Tibial nerve (tissue), 4 donors: ENCODE measurements at regions not wholly inside any gene's neighbourhood (a gene's known extent, or its start where the extent isn't known, plus 50 kb on each side); places are given as distances from the start of the nearest gene placed in this dataset.
"Not testable (repeated sequence)": the region's sequence is repeated elsewhere in the genome, so short reads cannot be mapped to it uniquely, and the experiment has no call there.

Experiments used
- DNase-seq, 2 donors: peaks; one replicate each; pipeline ENCODE4 v3.0.0-alpha.2; 2019; ENCODE audit warnings: low spot score in 2 of 2
- H3K27ac ChIP-seq, 4 donors: fragments of 200-600 bp; sonication (generic) in 3 of 4; one replicate each; pipeline ENCODE4 v1.5.1; 2017 to 2019; ENCODE audit warnings: mild to moderate bottlenecking in 1 of 4
- H3K27me3 ChIP-seq, 2 donors: fragments of 200-600 bp; sonication (generic) in 1 of 2; one replicate each; pipeline versions ENCODE4 v1.5.1 to v1.6.0; 2017 to 2019
- H3K36me3 ChIP-seq, 3 donors: fragments of 200-600 bp; sonication (generic); one replicate each; pipeline ENCODE4 v1.5.1; 2018 to 2019
- H3K4me1 ChIP-seq, 4 donors: fragments of 200-600 bp; sonication (generic) in 3 of 4; one replicate each; pipeline ENCODE4 v1.5.1; 2017 to 2019
- H3K4me3 ChIP-seq, 4 donors: fragments of 200-600 bp; sonication (generic) in 3 of 4; one replicate each; pipeline ENCODE4 v1.5.1; 2017 to 2019; ENCODE audit warnings: mild to moderate bottlenecking in 1 of 4, moderate library complexity in 1 of 4
- H3K9me3 ChIP-seq, 4 donors: fragments of 200-600 bp; sonication (generic) in 3 of 4; one replicate each; pipeline ENCODE4 v1.5.1; 2017 to 2019
- WGBS, 2 donors: methylation state at CpG; one replicate each; pipeline ENCODE4 v1.1.5; 2018; 5-methylcytosine and 5-hydroxymethylcytosine counted together

DNA sequence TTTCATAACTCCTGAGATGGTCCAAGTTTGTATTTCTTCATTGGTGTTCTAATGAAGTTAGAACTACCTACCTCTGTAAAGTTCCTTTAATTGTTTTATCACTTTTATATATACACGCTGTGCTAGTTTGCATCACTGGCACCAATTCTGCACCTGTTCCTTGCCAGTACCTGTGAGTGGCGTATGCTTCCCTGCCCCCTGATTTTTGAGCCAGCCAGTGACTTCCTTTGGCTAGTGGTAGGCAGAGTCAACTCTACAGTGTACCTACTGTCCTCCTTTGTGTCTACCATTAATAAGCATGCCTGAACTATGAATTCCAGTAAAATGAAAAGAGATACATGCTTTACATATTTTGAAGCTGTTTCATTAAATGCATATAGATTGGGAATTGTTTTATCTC is 186.8 kb upstream of the SPATA31A3 start:
- not testable (repeated sequence) for H3K4me1 ChIP-seq, H3K36me3 ChIP-seq, H3K4me3 ChIP-seq, H3K27ac ChIP-seq, DNase-seq, H3K9me3 ChIP-seq, H3K27me3 ChIP-seq
- WGBS, 2 donors: 75 to 84% methylated on average over 2 of the region's 2 CpGs

DNA sequence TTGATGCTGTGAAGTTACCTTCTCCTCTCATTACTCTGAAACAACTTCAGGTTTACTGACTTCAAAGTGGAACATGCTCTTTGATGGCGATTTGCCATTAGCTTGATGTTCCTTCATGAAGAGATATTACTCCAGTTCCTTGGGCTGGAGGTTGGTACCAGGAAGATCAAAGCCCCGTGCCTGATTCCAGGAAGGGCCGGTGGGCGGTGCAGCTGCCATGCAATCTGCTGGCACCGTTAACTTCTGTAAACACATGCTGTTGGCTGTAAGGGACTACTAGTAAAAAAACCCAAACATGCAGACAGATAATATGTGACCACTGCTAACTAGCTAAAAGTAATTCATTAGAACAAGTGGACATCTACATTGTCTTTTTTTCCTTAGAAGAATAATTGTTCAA is 182.8 kb upstream of the SPATA31A3 start:
- not testable (repeated sequence) for H3K9me3 ChIP-seq, H3K36me3 ChIP-seq, DNase-seq, H3K27ac ChIP-seq, H3K4me1 ChIP-seq, H3K27me3 ChIP-seq, H3K4me3 ChIP-seq
- WGBS, 2 donors: 33 to 40% methylated on average over 1 of the region's 5 CpGs

DNA sequence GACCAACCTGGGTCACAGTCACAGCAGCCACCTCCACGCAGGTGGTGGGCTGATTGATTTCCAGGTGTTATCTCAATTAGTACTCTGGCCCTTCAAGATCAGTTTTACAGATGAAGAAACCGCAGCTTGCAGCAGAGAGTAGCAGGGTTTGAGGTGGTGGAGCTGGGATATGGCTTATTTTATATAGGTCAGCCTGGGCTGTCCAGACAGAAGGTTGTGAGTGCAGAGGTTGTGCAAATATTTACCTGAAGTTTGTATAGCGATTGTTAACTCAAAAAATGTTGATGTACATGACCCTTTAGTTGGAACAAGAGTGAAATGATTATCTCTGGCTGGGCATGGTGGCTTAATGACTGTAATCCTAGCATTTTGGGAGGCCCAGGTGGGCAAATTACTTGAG is 179.4 kb upstream of the SPATA31A3 start:
- not testable (repeated sequence) for H3K9me3 ChIP-seq, H3K27ac ChIP-seq, H3K27me3 ChIP-seq, H3K4me3 ChIP-seq, H3K4me1 ChIP-seq, H3K36me3 ChIP-seq, DNase-seq
- 86 to 88% methylated on average over 1 to 2 of the region's 3 CpGs for WGBS, 2 donors

DNA sequence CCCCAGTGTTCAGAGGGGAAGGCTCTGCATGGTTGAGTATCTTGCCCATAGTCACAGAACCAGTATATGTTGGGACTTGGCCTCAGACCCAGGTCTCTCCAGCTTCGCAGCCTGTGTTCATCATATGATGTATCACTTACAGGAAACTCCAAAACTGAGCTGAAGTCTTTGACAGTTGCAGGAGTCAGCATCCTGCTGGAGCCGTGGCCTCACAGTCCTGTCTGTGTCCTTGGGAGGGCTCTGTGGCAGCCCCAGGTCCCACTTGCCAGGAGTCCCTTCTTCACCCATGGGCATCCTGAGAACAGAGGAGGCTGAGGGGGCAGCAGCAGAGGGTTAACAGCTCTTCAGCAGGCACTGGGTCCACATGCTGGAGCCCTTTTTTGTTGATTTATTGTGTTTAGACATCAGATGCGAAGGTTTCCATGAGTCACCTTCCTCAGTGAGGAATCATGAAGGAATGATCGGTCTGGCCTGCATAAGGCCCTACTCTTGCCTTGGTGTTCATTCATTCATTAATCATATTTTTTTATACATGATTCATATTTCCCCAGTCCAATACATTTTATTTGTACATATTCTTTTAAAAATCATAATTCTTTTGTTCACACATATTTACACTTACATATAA is 176.3 kb upstream of the SPATA31A3 start:
- H3K4me3 ChIP-seq, H3K4me1 ChIP-seq, H3K27ac ChIP-seq, DNase-seq, H3K9me3 ChIP-seq, H3K27me3 ChIP-seq, H3K36me3 ChIP-seq: not testable (repeated sequence)
- 67 to 84% methylated on average over 1 to 2 of the region's 4 CpGs for WGBS, 2 donors

DNA sequence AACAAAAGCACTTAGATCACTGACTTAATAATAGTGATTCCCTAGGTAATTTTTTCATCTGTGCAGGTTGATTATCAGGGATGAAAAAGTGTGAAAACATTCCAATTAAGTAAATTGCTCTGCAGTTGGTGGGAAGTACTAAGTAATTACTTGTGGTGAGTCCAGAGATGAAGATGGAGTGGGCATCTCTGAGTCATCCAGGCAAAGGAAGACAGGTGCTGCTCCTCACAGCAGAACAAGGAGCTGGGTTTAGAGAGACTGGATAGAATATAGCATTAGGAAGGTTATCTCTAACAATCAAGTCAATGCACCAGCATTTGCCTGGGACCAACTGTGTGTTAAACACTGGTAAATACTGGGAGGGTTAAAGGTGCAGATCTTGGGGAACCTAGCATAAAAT is 174.0 kb upstream of the SPATA31A3 start:
- not testable (repeated sequence) for H3K4me3 ChIP-seq, H3K9me3 ChIP-seq, H3K27me3 ChIP-seq, H3K36me3 ChIP-seq, H3K4me1 ChIP-seq, DNase-seq, H3K27ac ChIP-seq

DNA sequence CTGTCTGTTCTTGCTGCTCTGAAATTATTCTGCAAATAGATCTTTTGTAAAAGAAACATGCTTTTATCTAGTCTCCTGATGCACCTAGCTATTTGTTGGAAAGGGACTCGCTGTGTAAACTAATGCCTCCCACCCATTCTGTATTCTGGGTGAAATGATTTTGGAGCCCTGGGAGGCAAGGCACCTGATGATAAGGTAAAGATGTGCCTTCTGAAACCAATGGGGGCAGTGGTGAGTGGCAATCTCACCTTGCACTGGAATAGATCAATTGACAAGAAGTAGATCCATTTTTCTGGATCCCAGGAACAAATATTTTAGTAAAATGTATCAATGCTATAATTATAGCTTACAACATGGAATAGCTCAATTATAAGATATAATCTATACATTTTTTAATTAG is 170.5 kb upstream of the SPATA31A3 start:
- DNase-seq, H3K9me3 ChIP-seq, H3K27ac ChIP-seq, H3K36me3 ChIP-seq, H3K4me1 ChIP-seq, H3K4me3 ChIP-seq, H3K27me3 ChIP-seq: not testable (repeated sequence)
- WGBS, 2 donors: no CpG with 5 or more reads among the region's 1 CpG

DNA sequence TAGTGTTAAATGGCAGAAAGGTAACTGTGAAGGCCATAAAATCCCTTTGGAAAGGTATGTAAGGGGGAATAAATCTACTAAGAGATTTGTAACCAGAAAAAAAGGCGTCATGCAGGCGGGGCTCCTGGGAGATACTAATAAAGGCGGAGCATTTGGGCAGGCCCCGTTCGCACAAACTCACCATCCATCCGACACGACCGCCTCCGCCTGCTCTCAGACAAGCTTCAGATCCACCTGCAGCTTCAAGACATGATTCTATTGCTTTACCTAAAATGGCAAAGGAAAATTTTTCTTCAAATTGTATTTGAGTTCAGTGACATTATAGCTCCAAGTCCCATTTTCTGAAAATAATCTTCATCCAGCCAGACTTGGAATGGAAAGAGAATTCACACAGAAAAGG is 162.9 kb upstream of the SPATA31A3 start:
- not testable (repeated sequence) for H3K9me3 ChIP-seq, H3K4me3 ChIP-seq, H3K27me3 ChIP-seq, H3K27ac ChIP-seq, H3K36me3 ChIP-seq, H3K4me1 ChIP-seq, DNase-seq
- WGBS, 2 donors: 90 to 93% methylated on average over 9 of the region's 9 CpGs

DNA sequence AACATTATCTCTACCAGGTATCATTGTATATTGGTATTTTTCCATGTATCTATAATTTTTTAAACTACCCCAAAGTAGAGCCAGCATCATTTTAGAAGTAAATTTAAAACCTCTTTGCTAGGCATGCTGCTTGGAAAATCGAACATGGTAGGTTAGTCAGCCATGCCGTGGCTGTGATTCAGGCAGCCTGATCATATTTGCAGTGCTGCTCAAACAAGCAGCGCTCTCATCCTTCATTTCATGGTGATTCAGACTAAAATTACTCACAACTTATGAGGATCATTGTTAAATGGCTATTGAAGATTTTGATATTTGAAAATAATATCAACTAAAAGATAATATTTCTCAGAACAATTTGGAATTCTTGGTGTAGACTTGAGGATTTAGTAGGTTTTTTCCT is 161.2 kb upstream of the SPATA31A3 start:
- not testable (repeated sequence) for H3K4me3 ChIP-seq, H3K36me3 ChIP-seq, H3K27ac ChIP-seq, H3K4me1 ChIP-seq, DNase-seq, H3K27me3 ChIP-seq, H3K9me3 ChIP-seq
- WGBS, 2 donors: no CpG with 5 or more reads among the region's 3 CpGs

DNA sequence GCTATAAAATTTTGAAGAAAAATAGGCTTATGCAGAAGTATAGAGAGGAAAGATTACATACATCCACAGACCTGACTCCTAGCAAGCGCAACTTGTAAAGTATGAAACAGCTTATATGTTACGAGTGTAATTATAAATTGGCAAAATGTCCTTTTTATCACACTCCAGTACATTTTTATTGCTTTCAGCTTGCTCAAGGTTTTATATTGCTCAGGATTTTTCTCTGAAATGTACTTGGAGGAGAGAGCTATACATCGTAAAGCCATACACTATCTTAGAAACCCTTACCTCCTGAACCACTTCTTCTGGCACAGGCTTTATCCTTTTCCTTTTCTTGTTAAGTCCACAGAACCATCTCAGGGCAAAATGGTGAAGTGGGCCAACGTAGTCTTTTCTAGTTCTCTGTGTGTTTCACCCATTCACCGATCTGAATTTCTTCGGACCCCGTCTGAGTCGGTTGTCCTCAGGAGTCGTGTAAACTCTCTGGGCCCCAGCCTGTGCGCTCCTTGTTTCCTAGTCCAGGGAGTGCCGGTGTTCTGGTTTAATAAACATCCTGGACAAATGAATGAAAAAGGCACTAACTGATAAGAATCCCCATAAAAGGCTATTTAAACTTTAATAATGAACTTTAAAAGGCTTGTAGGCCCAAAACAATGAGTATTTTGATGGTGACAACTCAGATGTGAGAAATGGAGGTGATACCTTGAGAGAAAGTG is 150.2 kb upstream of the SPATA31A3 start:
- H3K27me3 ChIP-seq, H3K4me1 ChIP-seq, H3K36me3 ChIP-seq, DNase-seq, H3K9me3 ChIP-seq, H3K4me3 ChIP-seq, H3K27ac ChIP-seq: not testable (repeated sequence)
- 86 to 87% methylated on average over 3 of the region's 11 CpGs for WGBS, 2 donors

DNA sequence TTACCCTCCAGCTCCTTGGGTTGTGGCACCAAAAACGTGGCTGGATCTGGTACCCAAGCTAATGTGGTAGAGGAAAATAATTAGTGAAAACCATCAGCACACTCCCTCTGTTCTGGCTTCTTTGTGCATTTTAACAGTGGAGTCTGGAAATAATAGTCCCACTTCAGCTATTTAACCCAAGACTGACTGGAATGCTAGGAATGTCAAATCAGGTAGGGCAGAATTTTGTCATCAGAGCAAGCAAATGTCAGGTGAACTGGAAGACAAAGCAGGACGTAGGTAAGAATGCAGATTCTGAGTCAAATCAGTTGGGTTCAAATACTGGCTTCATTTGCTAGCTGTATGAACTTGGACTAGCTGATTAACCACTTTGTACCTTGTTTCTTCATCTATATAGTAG is 144.0 kb upstream of the SPATA31A3 start:
- H3K36me3 ChIP-seq, DNase-seq, H3K4me1 ChIP-seq, H3K27me3 ChIP-seq, H3K27ac ChIP-seq, H3K9me3 ChIP-seq, H3K4me3 ChIP-seq: not testable (repeated sequence)
- WGBS, 2 donors: no CpG with 5 or more reads among the region's 2 CpGs

DNA sequence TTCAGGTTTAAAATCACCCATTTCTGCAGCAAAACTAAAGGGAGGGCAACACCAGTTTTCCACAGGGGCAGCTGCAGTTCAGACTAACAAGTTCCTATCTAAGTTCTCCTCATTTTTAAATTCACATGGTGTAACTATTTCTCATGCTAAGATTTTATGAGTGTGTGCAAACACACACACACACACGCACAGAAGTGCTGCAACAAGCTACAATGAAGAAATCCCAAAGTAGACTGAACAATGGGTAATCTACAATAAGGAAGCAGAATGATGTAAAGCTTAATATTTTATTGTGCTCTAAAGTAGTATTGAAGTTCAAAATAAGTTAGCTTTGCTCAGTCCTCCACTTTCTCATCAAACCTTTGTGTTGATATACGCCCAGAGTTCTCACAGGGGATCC is 140.8 kb upstream of the SPATA31A3 start:
- H3K27me3 ChIP-seq, DNase-seq, H3K4me1 ChIP-seq, H3K27ac ChIP-seq, H3K9me3 ChIP-seq, H3K36me3 ChIP-seq, H3K4me3 ChIP-seq: not testable (repeated sequence)
- 82 to 92% methylated on average over 1 of the region's 2 CpGs for WGBS, 2 donors

DNA sequence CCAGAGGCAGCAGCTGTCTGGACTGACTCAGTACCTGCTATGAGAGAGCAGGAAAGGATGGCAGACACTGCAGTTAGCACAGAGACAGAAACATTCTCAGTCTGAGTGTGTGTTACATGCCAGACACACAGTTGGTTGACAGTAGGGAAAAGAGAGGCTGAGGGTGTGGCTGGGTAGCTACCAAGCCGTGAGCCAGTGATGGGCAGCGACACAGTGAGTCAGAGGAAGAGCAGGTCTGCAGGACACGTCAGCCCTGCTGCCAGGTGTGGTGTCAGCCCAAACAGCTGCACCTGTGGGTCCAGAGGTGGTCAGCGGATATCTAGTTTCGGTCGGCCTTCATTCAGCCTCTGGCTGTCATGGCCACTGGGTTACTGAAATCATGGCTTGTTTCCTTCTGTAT is 124.4 kb upstream of the SPATA31A3 start:
- not testable (repeated sequence) for H3K27ac ChIP-seq, DNase-seq

DNA sequence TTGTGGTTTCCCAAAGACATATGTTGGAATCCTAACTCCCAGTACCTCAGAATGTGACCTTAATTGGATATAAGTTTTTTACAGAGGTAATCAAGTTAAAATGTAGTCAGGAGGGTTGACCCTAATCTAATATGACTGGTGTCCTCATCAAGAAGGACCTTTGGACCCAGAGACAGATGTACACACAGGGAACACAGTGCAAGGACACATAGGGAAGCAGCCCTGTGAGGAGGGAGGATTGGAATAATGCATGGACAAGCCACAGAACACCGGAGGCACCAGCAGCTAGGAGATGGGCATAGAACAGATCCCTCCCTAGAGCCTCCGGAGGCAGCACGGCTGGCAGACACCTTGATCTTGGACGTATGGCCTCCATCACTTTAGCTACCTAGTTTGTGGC is 119.8 kb upstream of the SPATA31A3 start:
- no CpG with 5 or more reads among the region's 4 CpGs for WGBS, 2 donors

More for the DNA sequence above, 124.4 kb upstream of the SPATA31A3 start:
- no CpG with 5 or more reads among the region's 6 CpGs for WGBS, 2 donors
- H3K9me3 ChIP-seq, H3K4me1 ChIP-seq, H3K4me3 ChIP-seq, H3K27me3 ChIP-seq, H3K36me3 ChIP-seq: not testable (repeated sequence)

DNA sequence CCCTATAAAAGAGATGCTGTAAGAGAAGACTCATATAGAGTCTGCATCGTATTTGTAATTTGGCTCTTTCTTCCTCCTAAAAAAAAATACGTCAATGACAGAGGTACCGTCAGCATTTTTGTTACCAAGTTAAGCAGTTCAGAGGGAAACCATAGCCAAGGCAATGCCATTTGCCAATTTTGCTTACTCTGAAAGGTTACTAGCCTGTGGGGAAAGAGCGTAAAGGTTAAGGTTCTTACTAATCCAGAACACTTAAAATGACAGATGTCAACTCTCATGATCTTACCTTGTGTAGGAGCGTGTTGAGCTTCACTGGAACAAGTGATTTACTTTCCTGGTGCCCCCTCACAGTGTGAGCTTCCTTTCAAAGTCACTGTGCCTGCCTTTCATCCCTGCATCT is 119.4 kb upstream of the SPATA31A3 start:
- 83 to 94% methylated on average over 4 to 5 of the region's 5 CpGs for WGBS, 2 donors
- H3K9me3 ChIP-seq: not testable (repeated sequence)

More for the DNA sequence above, 119.8 kb upstream of the SPATA31A3 start:
- not testable (repeated sequence) for DNase-seq, H3K27ac ChIP-seq, H3K36me3 ChIP-seq, H3K4me3 ChIP-seq, H3K9me3 ChIP-seq, H3K27me3 ChIP-seq, H3K4me1 ChIP-seq

More for the DNA sequence above, 119.4 kb upstream of the SPATA31A3 start:
- H3K27me3 ChIP-seq, H3K36me3 ChIP-seq, DNase-seq, H3K4me3 ChIP-seq, H3K4me1 ChIP-seq, H3K27ac ChIP-seq: not testable (repeated sequence)
